H7 (cell line): ENCODE measurements at regions not wholly inside any gene's neighbourhood (a gene's known extent, or its start where the extent isn't known, plus 50 kb on each side); places are given as distances from the start of the nearest gene placed in this dataset.

Source experiments
- DNase-seq: peaks from one replicate; pipeline ENCODE4 v3.0.0; 2012
- H3K27me3 ChIP-seq: 2 replicates; pipeline ENCODE4 v1.6.0; 2011; ENCODE audit warnings: mild to moderate bottlenecking, low read length; ENCODE audit not compliant: control insufficient read depth, insufficient read depth
- H3K36me3 ChIP-seq: replicated peaks from 2 replicates; pipeline ENCODE4 v1.5.1; 2011; ENCODE audit warnings: low read length; ENCODE audit not compliant: control insufficient read depth, insufficient read depth
- H3K4me3 ChIP-seq: 2 replicates; pipeline ENCODE4 v1.5.1; 2011; ENCODE audit warnings: low read depth, mild to moderate bottlenecking, control low read depth, low read length, moderate library complexity; ENCODE audit not compliant: insufficient read depth

GRCh38 chr20:39880890-39881289 lies 808.1 kb downstream of the MAFB start:
- Histone ChIP-seq H3K4me3 (no peak overlapping the region), H3K27me3 (no peaks in the 10 kb centered on the region), H3K36me3 (no peaks in the 10 kb centered on the region)
- DNase-seq = no peak

- H3K27me3 ChIP-seq = no peaks in the 10 kb centered on the region
- DNase-seq = no peak
- no peak overlapping the region for H3K4me3 ChIP-seq
- no peaks in the 10 kb centered on the region for H3K36me3 ChIP-seq
Observed at GRCh38 chr20:39879296-39879695, 809.7 kb downstream of the MAFB start.

- Histone ChIP-seq H3K4me3 (no peak overlapping the region), H3K36me3 (no peaks in the 10 kb centered on the region)
- DNase-seq = no peak
Observed at GRCh38 chr20:39878809-39879208, 810.2 kb downstream of the MAFB start.

GRCh38 chr20:39878320-39878719 lies 810.7 kb downstream of the MAFB start:
- DNase-seq = no peak
- no peak overlapping the region for H3K4me3 ChIP-seq
- H3K36me3 ChIP-seq = no peaks in the 10 kb centered on the region
- H3K27me3 ChIP-seq = no peaks in the 10 kb centered on the region

More at GRCh38 chr20:39878809-39879208, 810.2 kb downstream of the MAFB start:
- no peaks in the 10 kb centered on the region for H3K27me3 ChIP-seq

GRCh38 chr20:39877788-39878187 lies 811.2 kb downstream of the MAFB start:
- Histone ChIP-seq H3K27me3 (no peaks in the 10 kb centered on the region), H3K4me3 (no peak overlapping the region), H3K36me3 (no peaks in the 10 kb centered on the region)
- no peak for DNase-seq

GRCh38 chr20:39876976-39877635 lies 811.9 kb downstream of the MAFB start:
- no peak for DNase-seq
- Histone ChIP-seq H3K27me3 (no peaks in the 10 kb centered on the region), H3K4me3 (no peak overlapping the region), H3K36me3 (no peaks in the 10 kb centered on the region)

GRCh38 chr20:39875492-39876110 lies 813.4 kb downstream of the MAFB start:
- Histone ChIP-seq H3K27me3 (no peaks in the 10 kb centered on the region), H3K36me3 (no peaks in the 10 kb centered on the region)
- DNase-seq = no peak

GRCh38 chr20:39874049-39874893 lies 814.8 kb downstream of the MAFB start:
- H3K36me3 ChIP-seq = no peaks in the 10 kb centered on the region

More at GRCh38 chr20:39875492-39876110, 813.4 kb downstream of the MAFB start:
- H3K4me3 ChIP-seq = no peak overlapping the region

GRCh38 chr20:39873286-39873685 lies 815.8 kb downstream of the MAFB start:
- H3K27me3 ChIP-seq = no peaks in the 10 kb centered on the region
- H3K36me3 ChIP-seq = no peaks in the 10 kb centered on the region

More at GRCh38 chr20:39874049-39874893, 814.8 kb downstream of the MAFB start:
- Histone ChIP-seq H3K4me3 (no peak overlapping the region), H3K27me3 (no peaks in the 10 kb centered on the region)
- DNase-seq = peak; percentile 59

GRCh38 chr20:39871013-39871412 lies 818.0 kb downstream of the MAFB start:
- Histone ChIP-seq H3K4me3 (no peak overlapping the region), H3K36me3 (no peaks in the 10 kb centered on the region), H3K27me3 (no peaks in the 10 kb centered on the region)
- DNase-seq = no peak

More at GRCh38 chr20:39873286-39873685, 815.8 kb downstream of the MAFB start:
- DNase-seq = no peak
- no peak overlapping the region for H3K4me3 ChIP-seq

GRCh38 chr20:39865446-39865845 lies 823.6 kb downstream of the MAFB start:
- Histone ChIP-seq H3K36me3 (no peaks in the 10 kb centered on the region), H3K4me3 (no peak overlapping the region)

GRCh38 chr20:39862470-39862891 lies 826.6 kb downstream of the MAFB start:
- no peak for DNase-seq

More at GRCh38 chr20:39865446-39865845, 823.6 kb downstream of the MAFB start:
- no peaks in the 10 kb centered on the region for H3K27me3 ChIP-seq
- no peak for DNase-seq

GRCh38 chr20:39861381-39861780 lies 827.7 kb downstream of the MAFB start:
- no peak for DNase-seq
- Histone ChIP-seq H3K36me3 (no peaks in the 10 kb centered on the region), H3K27me3 (no peaks in the 10 kb centered on the region), H3K4me3 (no peak overlapping the region)

More at GRCh38 chr20:39862470-39862891, 826.6 kb downstream of the MAFB start:
- no peak overlapping the region for H3K4me3 ChIP-seq
- no peaks in the 10 kb centered on the region for H3K27me3 ChIP-seq
- no peaks in the 10 kb centered on the region for H3K36me3 ChIP-seq

- Histone ChIP-seq H3K4me3 (no peak overlapping the region), H3K27me3 (no peaks in the 10 kb centered on the region), H3K36me3 (no peaks in the 10 kb centered on the region)
- DNase-seq = no peak
Observed at GRCh38 chr20:39857835-39858234, 831.2 kb downstream of the MAFB start.
